HG02981 (cell line): ENCODE measurements at regions not wholly inside any gene's neighbourhood (a gene's known extent, or its start where the extent isn't known, plus 50 kb on each side); places are given as distances from the start of the nearest gene placed in this dataset.
"Not testable (repeated sequence)": the region's sequence is repeated elsewhere in the genome, so short reads cannot be mapped to it uniquely, and the experiment has no call there.

Experiments
- ATAC-seq: cut with Tn5 transposase; IDR thresholded peaks from one replicate; pipeline ENCODE4 v1.9.1; 2021; ENCODE audit warnings: mild to moderate bottlenecking, moderate library complexity; ENCODE audit not compliant: unreplicated experiment

DNA sequence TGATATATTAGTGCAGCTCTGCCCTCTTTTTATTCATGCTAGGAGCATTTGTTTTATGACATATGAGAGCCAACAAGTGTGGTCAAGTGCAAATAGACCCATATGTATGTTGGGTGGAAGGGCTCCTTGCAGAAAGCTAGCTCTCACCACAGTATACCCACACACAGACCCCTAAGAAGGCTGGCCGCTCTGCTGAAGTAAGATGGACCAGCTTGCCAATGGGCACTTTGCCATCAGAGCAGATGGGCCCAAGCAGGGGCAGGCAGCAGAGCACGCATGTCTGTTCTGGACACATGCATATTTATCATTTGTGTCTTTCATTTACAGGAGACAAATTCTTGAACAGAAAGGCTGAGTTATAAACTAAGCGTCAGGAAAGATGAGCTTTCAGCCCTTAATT lies 187.5 kb upstream of the DTNA start:
- ATAC-seq = no peak

DNA sequence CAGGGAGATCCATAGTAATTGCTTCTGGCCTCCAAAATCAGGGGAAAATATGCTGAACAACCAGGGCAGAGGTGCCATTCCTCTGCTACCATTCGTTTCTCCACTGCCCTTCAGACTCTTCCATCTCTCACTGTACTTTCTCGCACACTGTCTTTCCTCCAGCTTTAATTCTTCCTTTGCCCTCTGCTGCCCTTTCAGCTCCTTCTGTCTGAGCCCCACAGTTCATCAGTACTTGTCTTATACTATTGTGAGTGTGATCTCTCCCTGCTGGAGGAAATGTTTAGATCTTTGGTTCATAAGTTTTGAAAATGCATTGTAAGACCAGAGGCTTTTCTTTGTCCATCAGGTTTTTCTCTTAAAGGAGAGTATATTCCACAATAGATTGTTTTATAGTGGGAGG lies 184.9 kb upstream of the DTNA start:
- no peak for ATAC-seq

GRCh38 chr18:34528177-34528576 lies 181.9 kb upstream of the DTNA start:
- no peak for ATAC-seq

- ATAC-seq = no peak
These were observed 180.5 kb upstream of the DTNA start for GRCh38 chr18:34529358-34530335.

DNA sequence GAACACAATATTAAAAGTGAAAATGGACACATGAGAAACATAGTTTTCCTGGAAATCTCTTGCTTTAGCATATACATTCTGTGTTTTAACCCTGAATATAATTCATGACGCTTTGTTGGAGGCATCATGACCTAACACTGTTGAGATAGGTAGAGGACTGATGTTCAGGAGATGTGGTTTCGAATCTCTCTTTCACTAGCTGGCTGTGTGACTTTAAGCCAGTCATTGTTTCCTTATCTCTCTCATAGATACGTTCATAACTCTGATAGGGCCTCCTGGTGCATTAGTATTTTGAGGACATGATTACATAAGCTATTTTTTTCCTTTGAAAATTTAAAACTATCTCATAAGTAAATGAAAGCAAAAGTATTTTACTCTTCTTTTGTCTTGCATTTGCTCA lies 179.0 kb upstream of the DTNA start:
- no peak for ATAC-seq

GRCh38 chr18:34534642-34535041 lies 175.5 kb upstream of the DTNA start:
- ATAC-seq = not testable (repeated sequence)

GRCh38 chr18:34540897-34541296 lies 169.2 kb upstream of the DTNA start:
- ATAC-seq = no peak

DNA sequence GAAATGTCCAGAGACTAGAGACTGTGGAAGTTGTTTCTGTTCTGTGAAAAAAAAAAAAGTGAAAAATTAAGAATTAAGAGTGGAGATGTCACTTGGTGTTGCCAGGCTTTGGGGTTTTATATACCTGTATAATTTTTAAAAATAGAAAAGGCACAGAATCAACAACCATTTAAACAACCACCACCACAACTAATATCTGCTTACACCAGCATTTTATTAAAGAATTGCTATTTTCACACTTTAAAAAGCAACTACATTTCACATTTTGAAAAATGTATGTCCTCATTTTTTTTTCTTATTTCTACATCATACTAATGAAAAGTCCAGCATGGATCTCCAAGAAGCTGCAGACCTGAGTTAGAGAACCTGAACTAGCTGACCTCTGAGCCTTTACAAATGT lies 167.5 kb upstream of the DTNA start:
- no peak for ATAC-seq

DNA sequence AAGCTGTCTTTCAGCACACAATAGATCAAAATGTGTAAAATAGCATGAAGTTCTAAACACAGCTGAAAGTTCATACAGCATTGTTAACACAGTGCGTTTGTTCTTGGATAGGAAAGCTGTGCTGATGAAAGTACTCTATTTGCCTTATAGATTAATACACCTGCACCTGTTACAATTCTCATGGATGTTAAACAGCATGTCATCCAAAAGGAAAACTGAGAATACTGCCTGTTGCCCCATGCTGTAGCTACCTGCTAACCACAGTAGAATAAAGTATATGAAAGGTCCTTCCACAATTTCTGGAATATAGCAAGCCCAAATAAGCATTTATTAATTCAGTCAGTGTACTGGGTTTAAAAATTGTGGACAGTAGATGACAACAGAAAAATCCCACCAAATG lies 166.7 kb upstream of the DTNA start:
- no peak for ATAC-seq

DNA sequence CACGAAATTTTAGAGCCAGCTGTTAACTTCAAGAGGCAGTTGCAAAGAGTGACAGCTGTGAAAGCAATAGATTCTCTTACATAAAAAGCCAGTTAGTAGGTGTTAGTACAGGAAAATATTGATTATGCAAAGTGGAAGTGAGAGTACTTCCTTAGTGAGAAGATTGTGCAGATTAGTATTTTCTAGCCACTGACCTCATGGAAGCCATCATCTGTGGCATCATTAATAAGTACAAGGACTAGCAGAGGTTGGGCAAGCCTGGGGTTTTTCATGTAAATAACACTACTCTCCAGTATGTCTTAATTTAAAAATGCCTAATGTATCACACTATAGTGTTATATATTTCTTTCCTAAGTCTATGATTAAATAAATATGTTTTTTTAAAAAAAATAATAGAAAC lies 166.2 kb upstream of the DTNA start:
- ATAC-seq = no peak

- no peak for ATAC-seq
These were observed 165.2 kb upstream of the DTNA start for GRCh38 chr18:34544930-34545329.

GRCh38 chr18:34548120-34548972 lies 161.8 kb upstream of the DTNA start:
- no peak for ATAC-seq

GRCh38 chr18:34548973-34549294 lies 161.2 kb upstream of the DTNA start:
- no peak for ATAC-seq

GRCh38 chr18:34549367-34549766 lies 160.7 kb upstream of the DTNA start:
- no peak for ATAC-seq

DNA sequence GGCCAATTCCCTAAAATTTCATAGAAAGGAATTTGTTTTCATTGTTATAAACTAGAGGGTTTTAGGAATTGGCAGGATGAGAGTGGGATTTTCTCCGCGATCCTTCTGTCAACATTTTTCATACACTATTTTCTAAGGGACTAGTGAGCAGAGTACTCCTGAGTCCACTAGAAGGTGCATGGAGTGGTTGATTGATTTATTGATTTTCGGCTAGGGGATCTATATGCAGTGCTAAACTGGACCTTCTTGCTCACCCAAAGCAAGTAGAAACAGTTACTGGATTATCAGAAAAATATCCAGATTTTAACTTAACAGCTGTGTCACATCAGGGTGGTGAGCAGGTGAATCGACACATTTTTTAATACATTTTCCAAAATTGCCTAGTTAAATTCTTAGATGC lies 159.9 kb upstream of the DTNA start:
- no peak for ATAC-seq

- no peak for ATAC-seq
These were observed 159.2 kb upstream of the DTNA start for GRCh38 chr18:34550902-34551301.

GRCh38 chr18:34551824-34552223 lies 158.3 kb upstream of the DTNA start:
- no peak for ATAC-seq

DNA sequence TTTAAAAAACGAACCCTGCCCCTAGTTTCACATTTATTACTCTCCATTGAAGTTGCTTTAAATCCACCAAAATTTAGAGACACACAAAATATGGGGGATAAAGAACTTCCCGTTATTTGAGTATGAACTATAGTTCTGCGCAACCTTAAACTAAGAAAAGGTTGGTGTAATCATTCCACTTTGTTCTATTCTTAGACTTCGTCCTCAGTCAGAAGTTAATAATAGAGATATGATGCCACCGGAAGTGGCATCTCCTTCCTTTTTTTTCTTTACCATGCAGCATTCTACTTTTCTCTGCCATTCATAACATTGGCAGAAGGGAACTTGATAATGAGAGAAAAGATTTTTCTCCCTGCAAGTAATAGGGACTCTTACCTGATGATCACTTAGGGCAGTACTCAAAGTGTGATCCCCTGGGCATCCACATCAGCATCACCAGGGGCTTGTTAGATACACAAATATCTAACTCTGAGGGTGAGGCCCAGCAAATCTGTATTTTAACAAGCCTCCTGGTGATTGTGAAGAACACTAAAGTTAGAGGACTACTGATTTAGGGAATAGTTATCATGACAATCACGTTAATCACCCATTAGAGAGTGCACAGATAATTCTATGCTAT lies 147.7 kb upstream of the DTNA start:
- ATAC-seq = no peak

DNA sequence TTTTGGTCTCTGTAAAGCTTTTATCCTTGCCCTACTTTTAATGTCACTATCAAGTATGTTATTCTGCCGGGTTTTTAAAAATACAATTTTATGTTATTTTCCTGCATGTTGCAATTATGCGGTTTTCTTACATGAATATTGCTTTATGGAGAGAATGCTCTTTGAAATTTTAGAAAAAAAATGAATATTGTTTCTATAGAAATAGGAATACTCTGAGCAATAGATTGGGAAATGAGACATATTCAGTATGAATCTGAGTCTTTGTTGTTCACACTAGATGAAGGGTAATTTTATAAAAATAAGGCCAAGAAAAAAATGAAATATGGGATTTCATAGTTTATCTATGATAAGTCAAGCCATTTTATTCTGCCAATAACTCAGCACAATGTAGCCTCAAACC lies 142.2 kb upstream of the DTNA start:
- no peak for ATAC-seq

- no peak for ATAC-seq
These were observed 133.5 kb upstream of the DTNA start for GRCh38 chr18:34576622-34577021.

GRCh38 chr18:34583895-34584294 lies 126.2 kb upstream of the DTNA start:
- ATAC-seq = no peak

- ATAC-seq = no peak
These were observed 119.6 kb upstream of the DTNA start for GRCh38 chr18:34590503-34590902.
